ENCODE measurements at regions not wholly inside any gene's neighbourhood (a gene's known extent, or its start where the extent isn't known, plus 50 kb on each side); places are given as distances from the start of the nearest gene placed in this dataset.
A peak's percentile ranks its signal among the peaks of the same experiment; 100 is the strongest.

- no peak for DNase-seq (ENCODE audit: low read depth in 3 of 3)
Measured at GRCh38 chr3:70564552-70564951, 252.1 kb upstream of the MDFIC2 start.

GRCh38 chr3:70561796-70562195, 249.4 kb upstream of the MDFIC2 start:
- DNase-seq (ENCODE audit: low read depth in 3 of 3) = no peak

GRCh38 chr3:70558956-70559355, 246.5 kb upstream of the MDFIC2 start:
- no peak for DNase-seq (ENCODE audit: low read depth in 3 of 3)

GRCh38 chr3:70557976-70558375, 245.5 kb upstream of the MDFIC2 start:
- DNase-seq (ENCODE audit: low read depth in 3 of 3) = no peak

- no peak for DNase-seq (ENCODE audit: low read depth in 3 of 3)
Measured at GRCh38 chr3:70556056-70556455, 243.6 kb upstream of the MDFIC2 start.

- DNase-seq (ENCODE audit: low read depth in 3 of 3) = no peak
Measured at GRCh38 chr3:70554170-70554569, 241.7 kb upstream of the MDFIC2 start.

GRCh38 chr3:70550723-70551319, 238.4 kb upstream of the MDFIC2 start:
- peak; percentile 58 to 70 (median 58) for DNase-seq (ENCODE audit: low read depth in 3 of 3)

- DNase-seq (ENCODE audit: low read depth in 3 of 3) = no peak
Measured at GRCh38 chr3:70546679-70547078, 234.2 kb upstream of the MDFIC2 start.

- DNase-seq (ENCODE audit: low read depth in 3 of 3) = no peak
Measured at GRCh38 chr3:70543493-70543892, 231.1 kb upstream of the MDFIC2 start.

- no peak for DNase-seq (ENCODE audit: low read depth in 3 of 3)
Measured at GRCh38 chr3:70539908-70540307, 227.5 kb upstream of the MDFIC2 start.

- DNase-seq (ENCODE audit: low read depth in 3 of 3) = no peak
Measured at GRCh38 chr3:70532806-70533205, 220.4 kb upstream of the MDFIC2 start.

GRCh38 chr3:70531838-70532489, 219.5 kb upstream of the MDFIC2 start:
- DNase-seq (ENCODE audit: low read depth in 3 of 3) = no peak

- no peak for DNase-seq (ENCODE audit: low read depth in 3 of 3)
Measured at GRCh38 chr3:70531063-70531657, 218.7 kb upstream of the MDFIC2 start.

GRCh38 chr3:70530626-70531025, 218.2 kb upstream of the MDFIC2 start:
- no peak for DNase-seq (ENCODE audit: low read depth in 3 of 3)

- DNase-seq (ENCODE audit: low read depth in 3 of 3) = no peak
Measured at GRCh38 chr3:70527026-70527425, 214.6 kb upstream of the MDFIC2 start.

- no peak for DNase-seq (ENCODE audit: low read depth in 3 of 3)
Measured at GRCh38 chr3:70519913-70520659, 207.6 kb upstream of the MDFIC2 start.

- no peak for DNase-seq (ENCODE audit: low read depth in 3 of 3)
Measured at GRCh38 chr3:70519026-70519425, 206.6 kb upstream of the MDFIC2 start.

- no peak for DNase-seq (ENCODE audit: low read depth in 3 of 3)
Measured at GRCh38 chr3:70518356-70518755, 205.9 kb upstream of the MDFIC2 start.

GRCh38 chr3:70517124-70517890, 204.9 kb upstream of the MDFIC2 start:
- no peak for DNase-seq (ENCODE audit: low read depth in 3 of 3)

GRCh38 chr3:70516076-70516475, 203.6 kb upstream of the MDFIC2 start:
- DNase-seq (ENCODE audit: low read depth in 3 of 3) = no peak

- no peak for DNase-seq (ENCODE audit: low read depth in 3 of 3)
Measured at GRCh38 chr3:70507486-70507885, 195.0 kb upstream of the MDFIC2 start.

- no peak for DNase-seq (ENCODE audit: low read depth in 3 of 3)
Measured at GRCh38 chr3:70506775-70507174, 194.3 kb upstream of the MDFIC2 start.
